ENCODE measurements at regions not wholly inside any gene's neighbourhood (a gene's known extent, or its start where the extent isn't known, plus 50 kb on each side); places are given as distances from the start of the nearest gene placed in this dataset.

DNA sequence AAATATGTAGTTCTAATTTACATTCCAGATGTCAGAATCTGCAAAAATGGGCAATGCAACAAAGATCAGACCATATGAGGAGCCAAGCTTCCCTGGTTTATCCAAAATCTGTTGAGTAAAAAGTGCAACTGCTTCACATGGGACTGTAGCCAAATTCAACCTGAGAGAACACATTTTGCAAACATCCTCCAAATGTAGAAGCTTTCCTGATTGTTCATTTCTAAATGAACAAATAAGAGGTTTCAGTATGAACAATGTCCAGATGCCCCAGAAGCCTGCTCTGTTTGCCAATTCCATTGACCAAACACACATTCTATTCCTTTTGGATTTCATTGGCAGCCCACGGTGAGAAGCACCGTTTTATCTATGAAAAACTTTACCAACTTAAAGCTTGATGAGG, 117.9 kb upstream of the OSR1 start:
- no peak for DNase-seq

DNA sequence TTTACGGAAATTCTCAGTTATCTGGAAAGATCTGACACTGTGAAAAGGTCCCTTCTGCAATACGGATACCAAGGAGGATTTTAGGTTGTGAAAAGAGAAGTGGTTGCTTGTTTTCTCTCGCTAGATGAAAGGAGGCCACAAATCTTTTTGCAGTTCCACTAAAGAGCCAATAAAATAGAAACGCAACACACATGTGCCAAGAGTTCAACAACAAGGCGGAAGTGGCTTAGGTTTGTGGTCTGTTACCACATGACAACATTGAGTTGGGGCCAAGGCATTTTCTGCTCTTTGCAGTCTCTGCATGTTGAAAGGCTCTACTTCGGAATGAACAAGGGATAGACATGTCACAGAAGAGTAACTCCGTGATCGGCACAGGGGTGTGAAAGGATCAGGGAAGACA, 115.7 kb upstream of the OSR1 start:
- no peak for DNase-seq

DNA sequence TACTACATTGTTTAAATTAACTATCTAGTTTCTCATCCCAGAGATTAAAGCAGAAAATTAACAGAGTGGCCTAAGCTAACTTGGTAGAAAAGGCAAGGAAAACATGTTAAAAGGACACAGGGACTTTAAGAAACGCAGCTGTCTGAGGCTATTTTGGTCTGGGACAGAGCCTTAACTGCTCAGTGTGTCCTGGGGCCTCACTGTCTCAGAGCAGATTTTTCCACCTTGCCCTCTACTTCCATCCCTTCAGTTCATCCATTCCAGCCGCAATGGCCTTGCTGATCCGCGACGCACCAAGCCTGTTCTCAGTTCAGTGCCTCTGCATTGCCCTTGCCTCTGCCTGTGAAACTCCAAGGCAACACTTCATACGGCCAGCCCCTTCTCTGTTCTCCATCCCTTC, 114.9 kb upstream of the OSR1 start:
- no peak for DNase-seq

DNA sequence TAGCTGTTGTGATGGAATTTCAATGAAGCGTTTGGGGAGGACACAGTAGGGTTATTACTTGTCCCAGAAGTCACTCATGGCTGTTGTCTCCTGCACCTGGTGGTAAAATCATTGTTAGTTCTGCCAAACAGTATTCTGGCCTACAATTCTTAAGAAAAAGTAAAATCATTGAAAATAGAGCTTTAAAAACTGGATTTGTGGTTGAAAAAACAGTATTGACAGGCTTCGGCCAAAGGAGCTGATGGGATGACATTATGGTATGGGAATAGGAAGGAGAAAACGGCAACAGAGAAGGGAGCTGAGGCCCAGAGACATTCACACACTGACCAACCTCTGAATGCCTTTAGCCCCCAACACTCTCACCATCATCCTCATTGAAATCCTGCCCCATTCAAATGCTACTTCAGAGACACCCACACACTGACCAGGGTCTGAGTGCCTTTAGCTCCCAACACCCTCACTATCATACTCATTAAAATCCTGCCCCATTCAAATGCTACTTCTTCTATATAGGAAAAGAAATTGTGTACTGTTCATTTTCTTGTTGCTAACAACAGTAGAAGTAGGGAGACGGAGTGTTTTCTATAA, 114.1 kb upstream of the OSR1 start:
- DNase-seq, result no peak

DNA sequence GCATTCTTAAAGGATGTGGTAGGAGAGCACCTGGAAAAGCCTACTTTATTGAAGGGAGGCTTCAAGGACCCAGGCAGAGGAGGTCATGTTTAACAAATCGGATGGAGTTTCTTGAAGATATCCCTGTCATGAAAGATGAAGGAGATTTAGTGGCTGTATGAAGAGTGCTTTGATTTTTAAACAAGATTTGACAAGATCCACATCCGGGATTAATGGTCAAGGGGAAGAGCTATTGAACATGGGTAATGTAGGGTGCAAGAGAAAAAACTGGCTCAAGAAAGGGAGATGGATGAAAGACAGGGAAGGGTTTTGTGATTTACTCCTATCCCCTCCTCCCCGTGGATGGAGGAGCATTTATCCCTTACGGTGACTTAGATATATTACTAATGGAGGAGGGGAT, 113.1 kb upstream of the OSR1 start:
- no peak for DNase-seq

DNA sequence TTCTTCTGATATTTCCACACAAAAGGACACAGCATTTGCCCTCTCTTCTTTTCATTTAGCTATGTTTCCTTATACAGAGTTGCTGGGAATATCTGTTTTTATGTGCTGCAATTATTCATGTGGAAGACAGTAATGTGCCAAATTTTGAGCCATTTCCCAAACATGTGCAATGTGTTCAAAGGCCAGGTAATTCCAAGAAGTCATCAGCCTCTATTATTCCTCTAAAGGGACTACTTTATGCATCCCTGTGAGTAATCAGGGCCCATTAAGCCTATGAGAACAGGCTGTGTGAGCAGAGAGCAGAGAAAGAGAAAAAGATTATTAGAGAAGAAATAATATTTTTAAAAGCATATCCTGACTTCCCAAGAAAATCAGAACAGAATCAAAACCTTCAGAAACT, 107.6 kb upstream of the OSR1 start:
- DNase-seq, result no peak

DNA sequence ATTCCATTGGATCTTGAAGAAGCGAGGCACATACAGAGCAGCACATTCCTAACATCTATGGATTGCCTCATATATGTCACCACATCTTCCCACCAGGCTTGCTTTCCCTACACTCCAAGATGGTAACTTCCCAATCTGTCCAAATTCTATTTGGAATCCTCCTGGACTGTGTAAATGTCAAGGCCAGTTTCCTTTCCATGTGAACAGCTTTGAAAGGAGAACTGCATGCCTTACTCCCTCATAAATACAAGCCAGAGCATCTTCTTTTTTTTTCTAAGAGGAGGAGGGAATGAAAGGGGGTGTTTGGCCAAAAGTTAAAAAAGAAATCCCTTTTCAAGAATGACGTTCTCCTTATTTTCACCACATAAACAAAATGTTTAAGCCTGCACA, 103.8 kb upstream of the OSR1 start:
- no peak for DNase-seq

DNA sequence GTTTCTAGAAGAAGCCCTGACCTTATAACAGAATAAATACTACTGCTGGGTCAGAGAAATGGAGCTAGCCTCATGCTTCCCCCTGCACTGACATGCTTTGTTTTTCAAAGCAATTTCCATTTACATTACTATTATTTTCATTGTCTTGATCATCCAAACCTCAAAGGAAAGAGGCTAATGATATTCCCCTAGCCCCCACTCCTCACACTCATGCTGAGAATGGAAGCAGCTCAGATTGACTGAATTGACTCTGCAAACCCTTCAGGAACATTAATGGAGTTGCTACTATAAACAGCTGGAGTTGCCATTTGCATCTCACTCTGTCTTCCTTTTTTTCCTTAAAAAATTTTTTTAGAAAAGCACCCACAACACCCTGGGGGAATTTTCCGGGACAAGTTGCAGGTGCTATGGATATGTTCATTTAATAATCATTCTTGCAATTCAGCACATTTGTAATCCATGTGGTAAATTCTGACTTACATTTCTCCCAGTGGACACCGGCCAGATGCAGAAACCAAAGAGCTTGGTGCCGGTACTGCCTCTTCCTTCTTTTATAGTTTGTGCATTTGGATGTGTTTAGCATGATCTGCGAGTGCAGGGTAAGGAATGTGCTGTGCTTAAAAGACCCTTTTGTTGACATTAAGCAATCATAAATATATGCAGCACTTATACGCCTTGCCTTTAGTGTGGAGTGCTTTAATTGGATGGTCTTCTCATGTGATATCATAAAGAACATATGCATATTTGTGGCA, 103.3 kb upstream of the OSR1 start:
- no peak for DNase-seq

DNA sequence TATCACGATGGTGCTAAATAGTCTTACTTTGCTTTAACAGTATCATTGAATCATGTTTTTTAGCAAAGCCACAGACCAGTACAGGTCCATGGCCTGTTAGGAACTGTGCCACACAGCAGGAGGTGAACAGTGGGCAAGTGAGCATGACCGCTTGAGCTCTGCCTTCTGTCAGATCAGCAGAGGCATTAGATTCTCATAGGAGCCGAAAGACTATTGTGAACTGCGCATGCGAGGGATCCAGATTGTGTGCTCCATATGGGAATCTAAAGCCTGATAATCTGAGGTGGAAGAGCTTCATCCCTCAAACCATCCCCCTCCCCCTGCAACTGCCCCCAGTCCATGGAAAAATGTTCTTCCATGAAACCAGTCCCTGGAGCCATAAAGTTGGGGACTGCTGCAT, 102.3 kb upstream of the OSR1 start:
- no peak for DNase-seq

DNA sequence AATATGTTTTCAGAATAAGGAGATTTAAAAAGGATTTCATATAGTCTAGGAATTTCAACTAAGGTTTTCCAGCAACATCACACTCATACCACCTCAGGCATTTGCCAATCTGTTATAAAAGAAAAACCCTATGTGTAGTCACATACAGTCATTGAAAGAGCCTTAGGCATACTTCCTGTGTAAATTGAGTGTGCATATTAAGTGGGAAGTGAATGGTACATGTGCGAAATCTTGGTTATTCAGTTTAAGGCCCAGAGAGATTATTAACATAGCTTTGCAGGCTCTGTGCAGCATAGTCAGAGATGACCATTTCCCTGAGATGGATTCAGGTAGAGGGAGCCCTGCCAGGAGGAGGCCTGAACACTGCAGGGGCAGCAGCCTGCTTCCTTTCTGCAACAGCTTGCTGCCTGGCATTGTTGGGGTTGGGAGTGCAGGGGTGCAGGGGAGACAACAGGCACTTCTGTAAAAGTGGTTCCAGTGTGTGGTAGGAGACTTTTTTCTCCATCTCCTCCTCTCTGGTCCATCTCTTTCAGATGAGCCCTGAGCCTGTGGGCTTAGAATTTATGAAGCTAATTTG, 100.1 kb upstream of the OSR1 start:
- DNase-seq, result no peak

DNA sequence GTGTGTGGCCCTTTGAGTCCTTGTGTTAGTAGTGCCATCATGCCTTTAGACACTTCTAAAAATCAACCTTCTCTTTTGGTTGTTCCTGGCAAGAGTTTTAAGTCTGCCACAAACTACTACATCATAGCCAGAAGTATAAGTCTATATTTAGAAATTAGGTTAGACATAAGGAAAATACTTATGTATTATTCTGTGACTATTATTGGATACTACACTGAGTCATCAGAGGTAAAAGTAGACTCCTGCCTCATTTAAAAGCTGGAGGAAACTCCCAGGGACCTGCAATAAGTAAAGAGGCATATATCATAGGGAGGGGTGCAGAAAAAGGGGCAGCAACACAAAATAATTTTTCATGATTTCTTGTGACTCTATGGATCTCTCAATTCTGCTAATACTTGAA, 99.4 kb upstream of the OSR1 start:
- DNase-seq, result no peak

DNA sequence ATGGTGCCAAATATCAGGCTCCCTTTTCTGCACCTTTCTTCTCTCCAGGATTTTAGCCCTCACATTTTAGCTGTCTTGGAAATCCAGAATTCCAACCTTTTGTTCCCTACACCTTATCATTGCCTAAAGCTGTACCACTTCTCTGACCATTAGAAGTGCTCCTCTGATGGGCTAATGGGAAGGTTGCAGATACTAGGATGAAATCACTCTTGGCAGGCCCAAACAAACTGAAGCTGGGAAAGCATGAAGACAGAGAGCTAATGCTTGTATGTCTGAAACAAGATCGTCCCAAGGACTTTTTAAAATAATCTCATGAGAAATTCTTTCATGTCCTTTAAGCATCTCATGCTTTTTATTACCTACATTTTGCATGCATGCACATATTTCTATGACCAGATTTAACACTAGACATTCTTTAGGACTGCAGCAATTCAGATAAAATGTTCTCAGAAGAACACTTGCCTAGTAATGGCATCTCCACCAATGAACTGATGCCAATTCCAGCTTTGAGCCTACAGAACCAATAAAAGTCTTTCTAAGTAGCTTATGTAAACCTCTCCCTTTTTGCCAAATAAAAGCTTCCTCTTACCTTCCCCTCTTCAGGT, 98.4 kb upstream of the OSR1 start:
- DNase-seq, result no peak

DNA sequence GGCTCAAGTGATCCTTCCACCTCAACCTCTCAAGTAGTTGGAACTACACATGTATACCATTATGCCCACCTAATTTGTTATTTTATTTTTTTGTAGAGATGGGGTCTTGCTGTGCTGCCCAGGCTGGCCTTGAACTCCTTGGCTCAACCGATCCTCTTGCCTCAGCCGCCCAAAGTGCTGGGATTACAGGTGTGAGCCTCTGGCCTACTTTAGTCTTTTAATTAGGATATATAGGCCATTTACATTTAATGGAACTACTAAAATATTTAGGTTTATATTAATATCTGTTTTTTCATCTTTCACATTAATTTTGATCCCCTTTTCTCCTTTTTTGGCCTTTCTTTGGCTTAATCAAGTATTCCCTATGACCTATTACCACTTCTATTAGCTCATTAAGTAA, 95.7 kb upstream of the OSR1 start:
- DNase-seq, result no peak

DNA sequence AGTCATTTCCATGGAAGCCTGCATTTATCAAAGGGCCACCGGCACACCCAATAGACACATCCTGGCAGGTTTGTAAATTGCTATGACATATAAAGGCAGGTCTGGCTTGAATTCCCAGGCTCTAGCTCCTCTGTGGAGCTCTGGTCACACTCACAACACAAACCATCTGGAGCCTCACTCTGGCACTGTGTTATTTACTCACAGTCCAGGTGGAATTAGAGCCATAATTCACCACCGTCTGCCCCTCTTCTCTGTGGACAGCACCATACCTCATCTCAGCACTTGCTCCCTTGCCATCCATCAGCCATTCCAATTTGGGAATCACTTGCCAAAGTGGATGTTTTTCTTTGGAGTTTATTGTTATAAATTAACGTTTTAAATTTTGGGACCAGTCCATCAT, 84.3 kb upstream of the OSR1 start:
- DNase-seq, result no peak

DNA sequence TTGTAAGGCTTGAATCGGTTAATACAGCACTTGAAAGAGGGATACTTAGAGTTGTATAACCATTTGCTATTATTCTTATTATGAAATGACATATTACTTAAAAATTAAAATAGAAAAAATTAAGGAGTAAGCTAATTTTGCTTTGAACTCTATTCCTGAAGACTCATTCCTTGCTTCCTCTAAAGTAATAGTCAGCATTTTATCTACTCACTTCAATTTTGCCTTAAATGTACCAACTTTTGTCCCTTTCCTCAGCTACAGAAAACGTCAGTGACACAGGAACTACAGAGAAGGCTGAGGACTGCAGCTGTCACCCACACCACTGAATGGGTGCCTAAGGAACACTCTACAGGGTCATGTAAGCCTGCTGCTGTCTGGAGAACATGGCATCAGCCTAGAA, 80.7 kb upstream of the OSR1 start:
- DNase-seq, result no peak

DNA sequence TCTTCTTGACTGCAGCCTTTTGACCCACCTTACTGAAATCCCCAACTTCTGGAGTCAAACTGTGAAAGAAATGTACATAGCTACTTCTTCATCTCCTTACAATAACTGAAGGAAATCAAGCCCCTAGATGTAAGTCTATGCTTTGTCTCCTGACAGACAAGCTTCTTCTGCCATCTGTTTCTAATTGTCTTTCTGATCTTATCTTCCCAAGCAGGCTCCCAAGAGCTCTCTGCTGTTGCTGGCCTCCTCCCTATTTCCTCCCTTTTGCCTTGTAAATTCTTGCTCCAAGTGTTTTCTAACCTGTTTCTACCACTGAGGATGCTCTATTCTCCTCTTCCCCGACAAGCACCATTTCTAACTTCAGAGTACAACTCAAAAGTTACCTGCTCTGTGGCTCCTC, 77.4 kb upstream of the OSR1 start:
- DNase-seq, result no peak

DNA sequence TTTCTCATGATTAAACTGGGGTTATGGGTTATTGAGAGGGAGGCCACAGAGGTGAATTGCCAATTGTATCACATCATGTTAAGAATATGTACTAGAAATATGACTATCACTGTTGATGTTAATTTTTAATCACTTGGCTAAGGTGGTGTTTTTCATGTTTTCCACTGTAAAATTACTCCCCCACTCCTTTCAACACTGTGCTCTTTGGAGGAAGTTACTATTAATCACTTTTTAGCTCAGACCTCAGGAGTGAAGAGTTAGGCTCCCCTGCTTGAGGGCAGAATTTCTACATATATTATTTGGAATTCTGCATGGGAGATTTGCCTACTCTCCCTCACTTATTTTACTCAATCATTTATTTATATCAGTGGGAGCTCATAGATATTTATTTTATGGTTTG, 76.0 kb upstream of the OSR1 start:
- no peak for DNase-seq

DNA sequence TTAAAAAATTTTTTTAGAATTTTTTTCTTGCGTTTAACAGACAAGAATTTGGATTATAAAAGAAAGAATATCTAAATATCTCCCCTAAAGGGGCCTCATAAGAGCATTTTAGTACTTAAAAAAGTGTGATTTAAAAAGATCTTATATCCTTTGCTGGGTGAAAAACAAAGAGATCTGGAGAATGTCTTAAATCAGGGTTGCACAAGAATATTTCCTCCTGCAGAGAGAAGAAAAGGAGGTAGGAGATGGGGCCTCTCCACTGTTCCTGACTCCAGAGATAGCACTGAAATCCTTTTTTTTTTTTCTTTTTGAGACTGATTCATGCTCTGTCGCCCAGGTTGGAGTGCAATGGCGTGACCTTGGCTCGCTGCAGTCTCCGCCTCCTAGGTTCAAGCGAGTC, 68.5 kb upstream of the OSR1 start:
- no peak for DNase-seq

DNA sequence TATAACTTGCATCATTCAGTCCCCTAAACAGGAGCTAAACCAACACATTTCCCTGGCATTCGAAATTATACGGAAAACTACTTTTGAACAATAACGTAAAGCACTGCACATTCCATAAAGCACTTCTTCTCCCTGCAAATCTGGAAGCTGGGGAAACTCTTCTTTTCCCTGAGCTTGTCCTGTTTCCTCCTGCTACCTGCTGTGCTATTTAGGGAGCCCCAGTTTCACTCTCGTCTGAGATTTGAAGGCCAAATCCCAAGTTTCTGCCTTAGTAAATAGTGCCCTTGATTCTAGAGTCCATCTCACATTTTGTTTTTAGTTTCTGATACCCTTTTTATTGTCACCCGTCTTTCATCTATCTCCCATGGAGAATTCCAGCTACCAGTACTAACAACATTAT, 67.7 kb upstream of the OSR1 start:
- no peak for DNase-seq

DNA sequence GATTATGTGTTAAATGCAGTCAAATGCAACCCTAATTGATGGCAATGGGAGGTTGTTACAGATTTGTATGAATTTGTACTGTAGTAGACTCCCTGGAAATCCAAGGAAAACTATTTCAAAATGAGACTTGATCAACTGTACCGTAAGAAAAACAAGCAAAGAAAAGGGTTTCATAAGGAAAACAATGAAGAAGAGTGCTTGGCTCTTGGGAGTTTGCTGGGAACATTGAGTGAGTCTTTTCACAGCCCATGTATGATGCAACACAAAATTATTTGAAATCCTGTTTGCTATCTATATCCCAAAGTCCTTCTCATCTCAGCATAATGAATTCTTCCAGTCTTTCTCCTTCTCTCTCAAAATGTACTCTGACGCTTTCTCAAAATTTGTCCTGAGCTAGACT, 67.0 kb upstream of the OSR1 start:
- DNase-seq, result no peak

DNA sequence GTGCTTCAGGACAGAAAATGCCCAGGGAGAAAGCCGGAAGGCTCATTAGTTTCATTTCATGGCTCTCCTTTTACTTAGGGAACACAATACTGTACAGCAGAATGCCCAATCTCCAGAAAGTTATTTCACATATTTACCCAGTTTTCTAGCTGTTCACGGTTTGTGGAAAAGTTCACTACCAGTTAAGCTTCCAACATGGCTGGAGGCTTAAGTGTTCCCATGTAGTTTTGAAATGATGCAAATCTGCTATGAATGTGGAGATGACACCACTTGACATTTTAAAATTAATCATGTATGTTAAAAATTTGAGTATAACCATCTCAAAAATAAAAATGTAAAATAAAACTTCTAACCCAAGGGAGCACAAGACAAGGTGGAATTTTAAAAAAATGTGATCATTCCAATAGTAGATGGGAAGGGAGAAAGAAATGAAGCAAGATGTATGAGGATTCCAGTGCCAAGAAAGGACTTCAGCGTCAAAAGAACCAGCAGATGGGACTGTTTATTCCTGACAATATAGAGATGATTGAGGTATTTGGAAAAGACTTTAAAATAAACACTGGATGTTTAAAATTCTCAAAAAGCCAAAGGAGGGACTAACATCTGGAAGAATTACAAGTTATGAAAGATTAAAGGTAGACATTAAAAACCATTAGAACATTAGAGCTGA, 60.9 kb upstream of the OSR1 start:
- DNase-seq, result no peak

DNA sequence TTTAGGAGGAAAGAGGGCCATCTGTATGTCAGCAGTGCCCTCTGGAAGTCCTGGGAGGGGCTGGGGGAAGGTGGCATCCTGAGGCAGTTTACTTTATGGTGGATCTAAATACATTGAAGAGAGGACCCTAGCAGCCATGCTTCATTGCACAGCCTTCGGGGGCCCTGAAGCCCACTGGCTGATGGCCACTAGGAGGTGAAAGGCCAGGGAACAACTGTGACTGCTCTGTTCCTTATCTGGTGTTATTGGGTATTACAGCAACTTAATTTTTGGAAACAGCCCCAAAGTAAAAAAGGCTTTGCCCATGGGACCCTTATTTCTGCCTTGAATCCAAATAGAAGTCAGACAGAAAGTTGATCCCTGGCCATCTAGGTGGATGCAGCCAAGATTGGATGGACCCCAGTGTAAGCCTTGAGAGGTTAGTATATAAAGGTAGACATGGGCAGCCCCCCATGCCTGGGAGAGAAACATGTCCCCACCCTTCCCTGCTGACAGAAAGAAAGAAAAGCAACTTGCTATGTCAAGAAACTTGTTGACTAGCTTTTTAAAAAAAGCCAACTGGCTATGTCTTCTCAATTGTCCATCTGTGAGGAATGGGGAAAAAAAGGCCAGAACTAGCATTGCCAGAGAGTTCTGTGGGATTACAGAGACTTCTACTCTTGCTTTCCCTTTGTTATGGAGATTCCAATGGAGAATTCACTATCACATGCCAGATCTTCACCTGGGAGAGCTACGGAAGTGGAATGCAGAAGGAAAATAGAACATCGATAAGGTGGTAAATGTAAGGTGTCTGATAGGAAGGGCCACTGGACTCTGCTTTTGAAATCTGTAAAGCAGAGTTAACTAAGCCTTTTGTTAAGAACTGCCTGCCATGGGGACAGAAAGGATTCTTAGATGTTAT, 58.6 kb upstream of the OSR1 start:
- no peak for DNase-seq

DNA sequence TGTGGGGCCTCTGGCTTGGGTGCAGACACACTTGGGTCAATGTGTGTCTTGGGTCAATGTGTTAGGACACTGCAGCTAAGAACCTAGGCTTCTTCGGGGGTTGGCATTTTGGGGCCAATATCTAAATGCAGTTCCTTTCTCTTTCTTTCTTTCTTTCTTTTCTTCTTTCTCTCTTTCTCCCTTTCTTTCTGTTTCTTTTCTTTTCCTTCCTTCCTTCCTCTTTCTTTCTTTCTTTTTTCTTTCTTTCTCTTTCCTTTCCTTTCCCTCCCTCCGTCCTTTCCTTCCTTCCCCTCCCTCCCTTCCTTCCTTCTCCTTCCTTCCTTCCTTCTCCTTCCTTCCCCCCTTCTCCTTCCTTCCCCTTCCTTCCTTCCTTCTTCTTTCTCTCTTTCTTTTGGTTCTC, 57.7 kb upstream of the OSR1 start:
- DNase-seq, result no peak

All from COR-L47 (cell line).